Hypothalamus (tissue), 51 donors: ENCODE measurements at regions not wholly inside any gene's neighbourhood (a gene's known extent, or its start where the extent isn't known, plus 50 kb on each side); places are given as distances from the start of the nearest gene placed in this dataset.

Experiments
- DNase-seq, 51 donors: peaks; one replicate each; lab custom pipeline; 2025; lab: John Stamatoyannopoulos, UW

DNA sequence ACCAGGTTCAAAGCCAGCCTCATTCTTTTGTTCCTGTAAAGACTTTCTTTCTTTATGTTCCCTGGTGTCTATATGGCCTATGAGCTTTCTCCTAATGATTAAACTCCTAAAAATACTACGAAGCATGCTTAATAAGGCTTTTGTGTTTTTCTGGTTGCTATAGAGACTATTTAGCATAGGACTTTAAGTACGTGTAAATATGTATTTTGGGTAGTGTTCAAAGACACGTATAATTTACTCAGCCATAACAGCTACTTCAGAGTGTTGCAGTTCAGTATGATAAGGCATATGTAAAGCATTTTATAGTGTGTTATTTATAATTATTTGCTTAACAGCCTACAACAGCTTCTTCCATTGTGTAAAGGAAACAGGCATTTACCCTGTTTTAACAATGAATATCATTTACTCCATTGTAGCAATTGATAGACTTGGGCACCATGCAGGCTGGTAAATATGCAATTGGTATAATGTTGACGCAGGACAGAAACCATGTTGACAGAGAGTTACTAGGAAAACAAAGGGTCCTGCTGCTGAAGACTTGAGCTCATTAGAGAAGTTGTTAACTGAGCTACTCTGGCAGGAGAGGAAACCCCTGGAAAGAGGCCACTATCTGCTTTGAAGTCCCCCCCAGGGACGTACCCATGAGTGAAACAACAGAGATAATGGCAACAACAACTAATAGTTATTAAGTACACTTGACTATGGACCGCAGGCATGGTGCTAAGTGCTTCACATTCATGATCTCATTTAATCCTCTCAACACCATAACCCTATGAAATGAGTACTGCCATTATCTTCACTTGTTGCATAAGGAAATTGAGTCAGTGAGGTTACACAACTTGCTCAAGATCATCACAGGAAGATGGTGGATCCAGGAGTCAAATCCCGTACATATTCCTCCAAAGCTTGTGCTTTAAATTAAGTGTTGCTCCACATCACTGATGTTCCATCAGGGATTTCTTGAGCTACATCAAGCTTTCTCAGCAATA, 342.2 kb upstream of the DYNLRB2 start:
- DNase-seq, result no peak

DNA sequence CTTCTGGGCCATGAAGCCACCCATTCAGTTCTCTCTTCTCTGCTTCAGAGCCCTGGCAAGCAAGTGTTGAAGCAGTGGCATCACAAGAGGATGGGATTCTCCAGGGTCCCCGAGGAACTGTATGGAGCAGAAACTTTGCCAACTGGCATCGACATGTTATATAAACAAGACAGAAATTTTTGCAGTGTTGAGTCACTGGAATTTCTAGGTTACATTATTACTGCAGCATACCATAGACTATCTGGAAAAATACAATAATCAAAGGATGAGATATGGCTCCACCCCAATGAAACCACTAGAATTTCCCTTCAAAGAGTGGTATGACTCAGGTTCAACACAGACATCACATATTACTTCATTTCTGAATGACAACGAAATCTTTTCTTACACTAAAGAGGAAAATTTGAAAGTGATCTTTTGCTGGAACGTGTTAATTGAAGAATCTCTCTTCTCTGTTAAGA, 343.0 kb upstream of the DYNLRB2 start:
- no peak for DNase-seq

DNA sequence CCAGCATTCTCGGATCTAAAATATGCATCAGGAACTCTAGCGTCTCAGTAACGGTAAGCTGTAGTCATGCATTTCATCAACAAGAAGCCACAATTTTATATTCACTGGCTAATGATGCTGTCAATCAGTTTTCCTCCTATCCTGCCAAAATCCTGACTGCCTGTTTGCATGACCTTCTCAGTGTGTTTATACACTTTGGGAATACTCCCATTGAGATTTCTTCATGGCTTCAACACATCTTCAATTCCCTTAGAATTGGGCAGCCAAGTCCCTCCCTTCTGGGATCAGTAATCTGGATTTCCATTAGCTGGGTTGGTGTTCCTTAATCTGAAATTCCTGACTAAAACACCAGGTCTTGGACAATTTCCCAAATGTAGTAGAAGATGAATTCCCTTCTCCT, 348.9 kb upstream of the DYNLRB2 start:
- no peak for DNase-seq

DNA sequence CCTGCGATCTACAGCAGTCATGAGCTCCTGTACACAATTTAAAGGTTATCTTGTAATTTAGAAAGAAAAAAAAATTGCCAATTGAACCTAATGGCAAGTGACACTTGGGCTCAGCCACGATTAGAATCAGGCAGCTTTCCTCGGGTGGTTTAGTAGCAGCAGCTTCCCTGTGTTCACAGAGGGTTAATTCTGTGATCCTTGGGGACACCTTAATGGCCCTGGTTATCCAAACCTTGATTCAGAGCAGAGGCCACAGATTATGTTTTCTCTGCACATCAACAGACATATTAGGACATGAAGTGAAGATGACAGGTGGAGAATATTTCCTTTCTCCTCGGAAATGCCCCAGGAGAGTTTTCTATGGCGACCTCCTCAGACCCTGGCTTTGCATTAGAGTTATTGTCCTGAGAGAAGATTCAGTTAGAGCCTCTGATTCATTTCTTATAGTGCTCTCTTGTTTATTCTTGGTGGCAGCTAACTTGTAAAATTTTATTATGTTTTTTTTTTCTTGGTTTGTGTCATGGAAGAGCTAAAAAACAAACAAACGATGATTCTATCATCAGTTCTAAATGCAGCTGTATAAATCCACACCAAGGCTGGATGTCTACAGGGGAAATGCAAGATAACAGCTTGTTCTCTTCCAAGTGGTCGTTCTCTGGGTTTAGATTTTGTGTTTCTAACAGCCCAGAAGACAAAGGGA, 351.2 kb upstream of the DYNLRB2 start:
- DNase-seq, result no peak

DNA sequence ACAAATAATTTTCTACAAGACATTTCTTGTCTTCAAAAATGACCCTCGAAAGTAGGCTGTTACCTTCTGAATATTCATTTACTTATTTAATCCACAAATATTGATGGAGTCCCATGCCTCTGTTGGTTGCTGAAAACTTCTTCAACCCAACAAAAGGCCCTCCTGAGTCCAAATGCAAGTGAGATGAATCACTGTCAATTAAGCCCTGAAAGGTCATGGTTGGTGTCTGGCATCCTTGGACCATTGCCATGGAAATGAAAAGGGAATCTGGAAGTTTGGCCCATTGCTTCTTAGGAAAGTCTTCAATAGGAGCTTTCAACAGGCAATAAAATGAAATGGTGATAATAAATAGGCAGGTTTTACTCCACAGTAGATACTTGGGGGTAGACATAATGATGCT, 364.7 kb upstream of the DYNLRB2 start:
- DNase-seq, result no peak

DNA sequence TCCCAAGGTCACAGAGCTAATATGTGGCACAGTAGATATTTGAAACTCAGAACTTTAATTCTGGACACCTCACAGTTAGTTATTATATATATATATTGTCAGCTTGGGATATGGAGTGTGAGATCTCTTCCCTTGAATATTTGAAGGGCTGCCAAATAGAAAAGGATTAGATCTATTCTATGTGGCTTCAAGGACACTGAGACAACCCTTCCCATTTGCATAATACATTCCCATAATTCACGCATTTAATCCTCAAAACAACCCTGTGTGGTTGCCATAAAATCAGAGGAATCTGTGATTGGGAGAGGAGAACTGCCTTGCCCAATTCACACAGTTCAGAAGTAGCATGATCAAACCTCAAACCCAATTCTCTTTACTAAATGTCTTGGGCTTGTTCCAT, 365.8 kb upstream of the DYNLRB2 start:
- DNase-seq, result no peak

DNA sequence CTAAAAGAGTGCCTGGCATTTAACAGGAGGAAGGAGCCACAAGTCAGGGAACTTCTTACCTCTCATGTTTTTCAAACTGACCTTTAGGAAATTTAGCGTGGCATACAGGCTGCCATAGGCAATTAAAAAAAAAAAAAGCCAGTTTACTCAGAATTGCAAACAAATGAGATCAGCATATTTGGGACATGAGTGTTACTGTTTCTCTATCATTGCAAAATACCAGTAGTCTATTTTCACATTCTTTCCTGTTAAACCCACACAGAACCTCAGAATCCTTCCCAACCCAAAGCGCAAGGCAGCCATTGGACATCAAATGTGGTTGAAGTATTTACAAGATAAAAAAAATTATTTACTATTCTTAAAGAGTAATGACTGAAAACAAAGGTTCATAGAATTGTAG, 366.4 kb upstream of the DYNLRB2 start:
- DNase-seq, result no peak

DNA sequence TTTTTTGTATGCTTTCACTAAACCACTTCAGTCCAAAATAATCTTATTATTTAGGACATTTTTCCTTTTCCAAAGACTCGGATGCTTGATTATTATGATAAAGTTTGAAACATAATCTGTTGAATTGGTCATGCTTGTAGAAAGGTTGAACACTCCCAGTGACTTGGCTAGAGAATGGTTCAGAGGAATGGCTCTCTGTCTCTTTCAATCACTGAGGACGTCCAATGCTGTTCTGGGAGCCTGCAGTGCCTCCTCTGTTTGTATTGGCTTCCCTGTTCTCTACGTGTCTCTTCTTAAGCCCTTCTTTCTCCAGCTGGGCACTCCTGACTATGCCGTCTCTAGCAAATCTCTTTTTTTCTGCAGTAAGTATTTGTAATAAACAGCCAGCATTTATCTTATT, 369.0 kb upstream of the DYNLRB2 start:
- no peak for DNase-seq

DNA sequence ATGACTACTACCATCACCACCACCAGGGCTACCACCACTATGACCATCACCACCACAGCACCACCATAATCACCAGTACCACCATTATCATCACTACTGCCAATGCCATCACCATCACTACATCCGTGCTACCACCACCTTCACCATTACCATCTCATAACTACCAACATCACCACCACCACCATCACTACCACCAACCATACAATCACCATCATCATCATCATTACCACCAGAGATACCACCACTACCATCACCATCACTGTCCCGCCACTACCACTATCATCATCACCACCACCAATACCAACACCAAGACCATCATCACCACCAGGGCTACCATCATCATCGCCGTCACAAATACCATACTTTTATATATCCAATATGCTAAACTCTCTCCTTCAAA, 369.6 kb upstream of the DYNLRB2 start:
- DNase-seq, result no peak

DNA sequence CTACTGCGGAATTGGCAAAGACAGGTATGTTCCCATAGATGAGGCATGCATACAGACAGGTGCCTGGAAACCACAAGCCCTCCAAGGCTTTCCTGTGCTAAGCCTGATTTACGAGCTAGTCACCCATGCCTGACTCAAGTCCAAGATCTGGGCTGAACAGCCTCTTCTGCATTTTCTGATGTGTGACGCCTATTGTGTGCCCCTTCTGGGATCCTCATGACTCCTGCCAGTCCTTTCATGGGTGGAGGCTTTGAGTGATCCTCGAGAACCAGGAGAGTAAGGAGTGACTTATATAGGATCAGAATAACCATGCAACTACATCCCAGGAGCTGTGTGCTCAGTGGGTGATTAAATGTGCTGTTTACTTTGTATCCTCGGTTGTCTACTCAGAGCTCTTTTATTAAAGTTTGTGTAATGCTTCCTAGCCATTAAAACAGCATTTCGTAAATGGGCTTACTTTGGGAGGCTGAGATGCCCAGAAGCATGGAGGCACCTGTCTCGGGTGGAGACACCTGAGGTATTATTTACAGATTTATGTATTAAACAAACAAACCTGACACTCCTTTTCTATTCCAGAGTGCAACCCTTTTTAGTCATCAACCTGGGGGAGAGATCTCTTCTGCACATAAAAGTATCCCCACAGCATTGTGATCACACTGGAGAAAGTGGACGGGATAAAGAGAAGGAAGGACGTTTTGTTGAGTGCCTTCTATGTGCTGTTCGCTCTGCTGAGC, 373.0 kb upstream of the DYNLRB2 start:
- DNase-seq, result no peak

DNA sequence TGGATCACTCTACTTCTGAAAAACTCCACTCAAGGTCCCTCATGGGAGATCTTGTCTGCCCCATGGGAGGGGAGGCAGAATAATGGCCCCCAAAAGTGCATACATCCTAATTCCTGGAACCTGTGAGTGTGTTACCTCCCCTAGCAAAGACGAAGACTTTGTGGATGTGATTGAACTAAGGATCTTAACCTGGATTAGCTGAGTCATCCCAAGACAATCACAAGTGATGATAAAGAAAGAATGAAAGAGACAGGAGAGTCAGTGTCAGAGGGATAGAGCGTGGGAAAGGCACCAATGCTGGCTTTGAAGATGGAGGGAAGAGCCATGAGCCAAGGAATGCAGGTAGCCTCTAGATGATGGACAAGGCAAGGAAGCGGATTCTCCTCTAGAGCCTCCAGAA, 374.7 kb upstream of the DYNLRB2 start:
- no peak for DNase-seq

DNA sequence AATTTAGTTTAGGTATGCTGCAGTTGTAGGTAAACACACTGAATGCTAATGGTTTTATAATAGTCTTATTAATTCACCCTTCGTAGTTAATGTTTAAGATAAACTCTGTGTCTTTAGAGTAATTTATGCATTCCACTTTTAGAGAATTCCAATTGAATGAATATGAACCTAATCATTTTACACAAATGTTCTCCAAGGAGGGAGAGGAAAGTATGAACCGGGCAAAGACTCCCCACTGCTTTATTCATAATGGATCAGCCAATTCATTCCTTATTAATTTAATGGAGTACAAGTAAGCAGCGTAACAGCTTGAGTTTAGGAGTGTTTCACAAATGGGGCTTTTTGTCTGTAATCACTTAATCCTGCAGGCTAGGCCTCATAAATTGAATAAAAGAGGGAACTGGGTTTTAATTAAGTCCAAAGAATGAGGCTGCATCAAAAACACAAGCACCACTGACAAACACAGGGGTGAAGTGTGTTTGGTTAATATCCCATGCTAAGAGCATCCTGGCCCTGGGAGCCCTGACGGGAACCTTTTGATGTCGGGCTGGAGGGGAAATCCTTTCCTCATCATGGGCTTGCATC, 375.7 kb upstream of the DYNLRB2 start:
- no peak for DNase-seq

DNA sequence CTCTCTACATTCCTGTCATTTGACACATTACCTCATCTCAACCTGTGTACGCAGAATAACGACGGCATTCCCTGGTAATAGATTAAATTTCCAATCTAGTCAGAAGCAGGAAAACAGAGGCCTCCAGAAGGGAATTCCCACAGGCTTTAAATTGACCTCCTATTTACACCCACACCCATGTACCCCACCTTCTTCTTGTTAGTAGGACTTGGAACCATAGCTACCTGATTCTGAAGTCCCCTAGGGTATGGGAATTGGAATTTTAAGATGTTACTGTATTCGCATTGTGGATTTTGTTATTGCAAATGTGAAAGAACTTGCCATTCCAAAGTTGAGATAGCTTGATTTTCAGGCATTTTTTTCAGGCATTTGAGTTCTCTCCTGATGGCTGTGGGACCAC, 377.5 kb upstream of the DYNLRB2 start:
- no peak for DNase-seq

DNA sequence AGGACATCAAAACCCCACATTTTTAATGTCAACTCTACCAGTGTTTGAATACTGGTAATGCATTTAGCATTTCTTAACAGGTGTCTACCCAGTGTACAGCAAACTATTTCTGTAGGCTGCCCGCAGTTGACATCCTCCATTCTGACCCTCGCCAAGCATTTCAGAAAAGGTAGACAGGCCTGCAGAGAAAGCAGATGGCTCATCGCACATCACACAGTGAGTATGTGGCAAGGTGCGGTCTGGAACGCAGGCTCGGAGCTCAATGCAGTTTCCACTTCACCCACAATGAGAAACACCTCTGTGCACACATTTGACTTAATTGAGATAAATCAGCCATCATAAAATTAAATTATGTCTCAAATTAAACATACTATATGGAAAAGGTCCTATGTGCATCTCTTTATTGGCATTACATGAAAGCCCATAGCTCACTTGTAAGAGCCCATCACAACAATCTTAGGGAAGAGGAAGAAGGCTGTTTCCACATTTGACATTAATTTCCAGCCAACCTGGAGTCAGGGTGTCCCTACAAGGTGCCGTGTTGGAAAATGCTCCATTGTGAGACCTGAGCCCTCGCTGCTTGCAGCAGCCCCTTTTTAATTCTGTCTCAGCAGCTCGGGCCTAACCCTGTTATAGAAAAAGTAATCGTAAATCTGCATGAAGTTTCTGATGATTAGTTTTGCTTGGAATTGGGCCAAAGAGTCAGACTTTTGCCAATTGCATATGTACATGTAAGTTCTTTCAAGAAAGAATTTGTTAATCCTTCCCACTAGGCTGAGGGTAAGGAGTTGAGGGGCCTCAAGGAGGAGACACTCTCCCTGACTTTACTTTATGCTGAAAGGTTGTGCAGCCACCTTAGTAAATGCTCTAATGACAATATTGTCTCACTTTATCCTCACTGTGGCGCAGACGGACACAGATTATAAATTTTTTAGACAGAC, 378.7 kb upstream of the DYNLRB2 start:
- DNase-seq, result no peak

DNA sequence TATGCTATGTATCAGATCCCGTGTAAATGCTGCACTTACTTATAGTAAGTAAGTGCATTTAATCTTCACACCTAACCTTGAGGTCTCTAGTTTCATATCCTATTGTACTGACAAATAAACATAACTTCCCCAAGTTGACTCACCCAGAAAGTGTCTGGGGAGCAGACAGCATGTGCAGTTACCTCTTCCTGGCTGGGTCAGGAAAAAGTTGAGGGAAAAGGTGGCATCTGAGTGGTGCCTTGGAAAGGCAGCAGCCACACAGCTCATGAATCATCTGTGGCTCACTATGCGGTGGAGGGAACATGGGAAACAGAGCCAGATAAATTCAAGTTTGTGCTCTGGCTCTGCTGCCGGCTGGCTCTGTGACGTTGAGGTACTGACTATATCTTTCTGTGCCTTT, 382.0 kb upstream of the DYNLRB2 start:
- DNase-seq, result no peak

DNA sequence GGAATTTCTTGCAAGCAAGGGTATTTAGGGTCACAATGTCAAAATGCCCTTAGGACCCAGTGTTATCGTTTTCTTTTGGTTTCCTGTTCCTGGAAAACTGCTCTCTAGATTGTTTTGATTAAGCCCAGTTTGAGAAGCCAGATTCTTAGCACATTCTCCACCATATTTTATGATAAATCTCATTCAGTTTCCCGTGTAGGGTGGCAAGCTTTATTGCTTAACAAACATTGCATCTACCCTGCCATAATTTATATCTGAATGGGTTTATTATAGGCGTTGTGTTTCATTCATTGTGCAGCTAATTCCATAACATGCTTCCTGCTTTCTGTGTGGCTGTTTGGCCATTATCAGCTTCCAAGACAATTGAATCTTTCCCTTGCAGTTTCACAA, 389.1 kb upstream of the DYNLRB2 start:
- no peak for DNase-seq

DNA sequence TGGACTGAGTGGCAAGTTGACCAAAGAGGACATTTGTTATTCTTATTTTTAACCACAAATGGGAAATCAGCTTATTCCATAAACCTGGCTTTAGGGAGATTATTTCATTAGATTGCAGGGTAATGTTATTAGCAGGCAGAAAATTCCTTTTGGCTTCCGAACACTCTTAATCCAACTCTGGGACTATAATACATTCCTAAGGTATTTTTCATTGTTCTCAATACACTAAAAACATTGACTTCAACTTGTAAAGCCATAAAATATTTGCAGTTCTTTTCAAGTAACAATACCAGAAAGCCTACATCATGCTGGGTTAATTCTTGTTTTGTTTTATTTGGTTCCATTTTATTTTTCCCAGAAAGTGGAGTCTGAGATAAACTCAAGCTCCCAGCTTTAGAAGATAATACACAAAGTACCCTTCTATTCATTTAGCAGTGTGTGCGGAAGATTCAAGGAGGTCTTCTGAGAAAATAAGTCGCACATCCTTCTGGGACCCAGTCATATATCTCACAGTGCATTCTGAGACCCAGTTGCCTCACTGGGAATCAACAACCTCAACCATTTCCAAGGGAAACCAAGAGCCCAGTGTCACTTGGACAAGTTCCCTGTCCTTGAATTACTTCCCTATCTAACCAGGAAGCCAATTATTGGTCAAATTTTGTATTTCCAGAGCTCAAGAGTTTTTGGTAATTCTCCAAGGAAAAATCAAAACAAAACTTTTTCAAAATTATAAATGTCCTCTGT, 389.6 kb upstream of the DYNLRB2 start:
- DNase-seq, result no peak

DNA sequence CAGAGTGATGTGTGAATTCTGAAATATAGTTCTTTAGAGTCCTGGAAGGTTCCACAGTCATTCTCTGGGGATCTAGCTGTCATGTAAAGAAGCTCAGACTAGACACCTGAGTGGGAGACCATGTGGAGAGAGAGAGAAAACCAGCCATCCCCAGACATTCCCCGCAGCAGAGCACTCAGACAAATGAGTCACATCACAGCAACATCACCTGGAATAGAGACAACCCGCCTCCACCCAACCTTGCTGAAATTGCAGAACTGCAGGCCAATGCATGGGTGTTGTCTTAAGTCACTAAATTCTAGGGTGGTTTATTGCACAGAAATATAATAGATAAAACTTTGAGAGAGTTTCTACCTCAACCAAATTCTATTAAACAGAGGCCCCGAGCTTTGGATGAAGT, 392.0 kb upstream of the DYNLRB2 start:
- no peak for DNase-seq

DNA sequence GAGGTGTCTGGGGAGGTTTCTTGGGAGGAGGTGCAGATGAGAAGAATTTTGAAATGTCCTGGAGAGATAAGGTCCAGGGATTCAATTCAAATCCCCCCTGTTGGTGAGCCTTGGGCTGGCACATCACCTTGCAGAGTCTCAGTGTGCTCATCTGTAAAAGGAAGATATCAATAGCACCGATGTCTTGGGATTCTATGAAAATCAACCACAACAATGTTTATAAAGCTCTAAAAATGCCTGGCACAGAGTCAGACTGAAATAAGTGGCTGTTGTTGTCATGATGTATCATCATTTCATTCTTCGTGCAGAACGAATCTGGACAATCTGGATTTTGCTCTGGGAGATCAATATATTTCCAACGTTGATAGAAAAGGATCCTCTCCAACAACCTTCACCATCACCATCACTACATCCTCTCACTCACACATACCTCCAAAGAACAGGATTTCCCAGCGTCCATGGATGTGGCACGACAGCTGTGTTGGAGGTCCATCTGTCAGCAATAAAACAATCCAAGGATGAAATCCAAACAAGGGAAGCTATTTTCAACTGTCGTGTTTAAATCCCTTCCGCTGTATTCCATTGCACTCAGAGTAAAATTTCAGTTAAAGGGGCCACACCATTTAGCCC, 393.7 kb upstream of the DYNLRB2 start:
- no peak for DNase-seq
